SK-N-MC (cell line): ENCODE measurements at regions not wholly inside any gene's neighbourhood (a gene's known extent, or its start where the extent isn't known, plus 50 kb on each side); places are given as distances from the start of the nearest gene placed in this dataset.

Experiments used
- FOXP2 ChIP-seq: optimal IDR thresholded peaks from 2 replicates; pipeline ENCODE3; 2011; ENCODE audit warnings: mild to moderate bottlenecking, moderate library complexity; ENCODE audit not compliant: insufficient read depth; ENCODE audit errors: extremely low read length, control extremely low read depth
- POLR2AphosphoS5 ChIP-seq: IDR thresholded peaks from 2 replicates; pipeline ENCODE4 v1.6.1; 2012; ENCODE audit warnings: mild to moderate bottlenecking, low read depth, low read length, borderline replicate concordance

GRCh38 chr2:121055088-121055487, 229.9 kb downstream of the TFCP2L1 start:
- no peak for TF ChIP-seq FOXP2
- no peak for TF ChIP-seq POLR2AphosphoS5
